Inferior parietal cortex (tissue), 1 donor: ENCODE measurements at regions not wholly inside any gene's neighbourhood (a gene's known extent, or its start where the extent isn't known, plus 50 kb on each side); places are given as distances from the start of the nearest gene placed in this dataset.
"Not testable (repeated sequence)": the region's sequence is repeated elsewhere in the genome, so short reads cannot be mapped to it uniquely, and the experiment has no call there.

Experiments
- DNase-seq: peaks from one replicate; pipeline ENCODE4 v3.0.0-alpha.2; 2016; ENCODE audit errors: extremely low spot score

GRCh38 chr6:121548131-121548530, 112.7 kb downstream of the GJA1 start:
- DNase-seq = no peak

GRCh38 chr6:121549736-121550135, 114.3 kb downstream of the GJA1 start:
- no peak for DNase-seq

GRCh38 chr6:121550491-121551010, 115.1 kb downstream of the GJA1 start:
- DNase-seq = no peak

- no peak for DNase-seq
These were observed 119.8 kb downstream of the GJA1 start for GRCh38 chr6:121555201-121555600.

GRCh38 chr6:121556149-121556548, 120.7 kb downstream of the GJA1 start:
- DNase-seq = not testable (repeated sequence)

- DNase-seq = no peak
These were observed 121.9 kb downstream of the GJA1 start for GRCh38 chr6:121557146-121557940.

GRCh38 chr6:121559611-121560269, 124.3 kb downstream of the GJA1 start:
- no peak for DNase-seq

- DNase-seq = no peak
These were observed 125.0 kb downstream of the GJA1 start for GRCh38 chr6:121560476-121560875.

GRCh38 chr6:121563286-121563685, 127.8 kb downstream of the GJA1 start:
- no peak for DNase-seq

- not testable (repeated sequence) for DNase-seq
These were observed 129.1 kb downstream of the GJA1 start for GRCh38 chr6:121564529-121564928.

- DNase-seq = no peak
These were observed 136.0 kb downstream of the GJA1 start for GRCh38 chr6:121571455-121571854.

- DNase-seq = no peak
These were observed 138.0 kb downstream of the GJA1 start for GRCh38 chr6:121573481-121573880.

- no peak for DNase-seq
These were observed 142.8 kb downstream of the GJA1 start for GRCh38 chr6:121578216-121578615.

GRCh38 chr6:121579478-121579877, 144.0 kb downstream of the GJA1 start:
- DNase-seq = no peak

- DNase-seq = no peak
These were observed 145.9 kb downstream of the GJA1 start for GRCh38 chr6:121581327-121581726.

- no peak for DNase-seq
These were observed 146.8 kb downstream of the GJA1 start for GRCh38 chr6:121582262-121582661.

GRCh38 chr6:121584586-121585369, 149.3 kb downstream of the GJA1 start:
- no peak for DNase-seq

- no peak for DNase-seq
These were observed 155.0 kb downstream of the GJA1 start for GRCh38 chr6:121590438-121590837.

GRCh38 chr6:121590916-121591315, 155.5 kb downstream of the GJA1 start:
- no peak for DNase-seq

- no peak for DNase-seq
These were observed 157.0 kb downstream of the GJA1 start for GRCh38 chr6:121592261-121592935.

- peak; percentile 15 for DNase-seq
These were observed 157.7 kb downstream of the GJA1 start for GRCh38 chr6:121593011-121593641.
